ENCODE measurements at regions not wholly inside any gene's neighbourhood (a gene's known extent, or its start where the extent isn't known, plus 50 kb on each side); places are given as distances from the start of the nearest gene placed in this dataset.

GRCh38 chr4:177638871-177639270, 196.6 kb upstream of the AGA start:
- no peak for TF ChIP-seq CTCF (IDR thresholded peaks at IDR 0.05)
- TF ChIP-seq POLR2A (IDR thresholded peaks at IDR 0.05; ENCODE audit: low read depth), result no peak
- TF ChIP-seq POLR2AphosphoS5 (IDR thresholded peaks at IDR 0.05), result no peak

Measured in esophagus muscularis mucosa (tissue), 3 donors.